Sigmoid colon (tissue), 6 donors: ENCODE measurements at regions not wholly inside any gene's neighbourhood (a gene's known extent, or its start where the extent isn't known, plus 50 kb on each side); places are given as distances from the start of the nearest gene placed in this dataset.

Source experiments
- DNase-seq: peaks from one replicate; pipeline ENCODE4 v3.0.0-alpha.2; 2019
- H3K27ac ChIP-seq, 4 donors: fragments of 200-600 bp; sonication (generic); one replicate each; pipeline ENCODE4 v1.5.1; 2016 to 2019; ENCODE audit warnings: mild to moderate bottlenecking in 1 of 4
- H3K27me3 ChIP-seq, 3 donors: fragments of 200-600 bp; sonication (generic); one replicate each; pipeline ENCODE4 v1.5.1; 2019; ENCODE audit warnings: mild to moderate bottlenecking in 1 of 3
- H3K36me3 ChIP-seq, 4 donors: fragments of 200-600 bp; sonication (generic); one replicate each; pipeline ENCODE4 v1.5.1; 2016 to 2019
- H3K4me1 ChIP-seq, 4 donors: fragments of 200-600 bp; sonication (generic); one replicate each; pipeline ENCODE4 v1.5.1; 2017 to 2019
- H3K4me3 ChIP-seq, 4 donors: fragments of 200-600 bp; sonication (generic); one replicate each; pipeline ENCODE4 v1.5.1; 2017 to 2019; ENCODE audit warnings: mild to moderate bottlenecking in 2 of 4, moderate library complexity in 1 of 4
- H3K9me3 ChIP-seq, 4 donors: fragments of 200-600 bp in 3 of 4; sonication (generic) in 3 of 4; one replicate each; pipeline versions ENCODE4 v1.5.1 to v1.6.1; 2013 to 2019
- EP300 ChIP-seq, 4 donors: sonication (generic); formaldehyde crosslinking; IDR thresholded peaks; one replicate each; pipeline ENCODE4 v1.6.1; 2017; ENCODE audit warnings: antibody characterized with exemption in 4 of 4
- POLR2A ChIP-seq, 2 donors: fragments of 450-650 bp; IDR thresholded peaks; one replicate each; pipeline ENCODE4 v1.6.1; 2016; ENCODE audit warnings: antibody characterized with exemption in 2 of 2, mild to moderate bottlenecking in 2 of 2, moderate library complexity in 2 of 2
- POLR2AphosphoS5 ChIP-seq, 4 donors: sonication (generic); formaldehyde crosslinking; IDR thresholded peaks; one replicate each; pipeline ENCODE4 v1.6.1; 2017; ENCODE audit warnings: antibody characterized with exemption in 4 of 4
- WGBS, 2 donors: extraction: QIAGEN DNeasy Blood & Tissue Kit; methylation state at CpG; one replicate each; pipeline ENCODE4 v1.1.7; 2013; 5-methylcytosine and 5-hydroxymethylcytosine counted together
- intact Hi-C: fragments of 100-400 bp; cut with DNase I; formaldehyde crosslinking; loops from one replicate; pipeline ENCODE4 v1.15.1; 2023
- TF ChIP-seq, protein P1 (sequence below), 4 experiments: fragments of 450-650 bp in 3 of 4; fragments of 200-600 bp in 1 of 4; IDR thresholded peaks; one replicate each; pipeline ENCODE4 v1.5.1; 2016 to 2019; ENCODE audit warnings: antibody characterized with exemption in 4 of 4, mild to moderate bottlenecking in 3 of 4, moderate library complexity in 2 of 4
- donor health status: healthy with polysubstance abuse.
- donor health status: healthy.

GRCh38 chr9:708551-709432, 132.7 kb upstream of the DMRT1 start:
- intact Hi-C loops: no loop called here
- Histone ChIP-seq H3K9me3 (no peaks in the 10 kb centered on the region), H3K27ac (peak overlapping the region; percentile 72 to 90 (median 80)), H3K4me3 (peak overlapping the region; percentile 15 to 45 (median 38)), H3K36me3 (peaks cover 15 to 25% (median 16%) of the 10 kb centered on the region in 4 donors), H3K4me1 (peaks cover 0 to 86% (median 61%) of the 10 kb centered on the region in 4 donors), H3K27me3 (no peaks in the 10 kb centered on the region)
- TF ChIP-seq, protein P1, sequence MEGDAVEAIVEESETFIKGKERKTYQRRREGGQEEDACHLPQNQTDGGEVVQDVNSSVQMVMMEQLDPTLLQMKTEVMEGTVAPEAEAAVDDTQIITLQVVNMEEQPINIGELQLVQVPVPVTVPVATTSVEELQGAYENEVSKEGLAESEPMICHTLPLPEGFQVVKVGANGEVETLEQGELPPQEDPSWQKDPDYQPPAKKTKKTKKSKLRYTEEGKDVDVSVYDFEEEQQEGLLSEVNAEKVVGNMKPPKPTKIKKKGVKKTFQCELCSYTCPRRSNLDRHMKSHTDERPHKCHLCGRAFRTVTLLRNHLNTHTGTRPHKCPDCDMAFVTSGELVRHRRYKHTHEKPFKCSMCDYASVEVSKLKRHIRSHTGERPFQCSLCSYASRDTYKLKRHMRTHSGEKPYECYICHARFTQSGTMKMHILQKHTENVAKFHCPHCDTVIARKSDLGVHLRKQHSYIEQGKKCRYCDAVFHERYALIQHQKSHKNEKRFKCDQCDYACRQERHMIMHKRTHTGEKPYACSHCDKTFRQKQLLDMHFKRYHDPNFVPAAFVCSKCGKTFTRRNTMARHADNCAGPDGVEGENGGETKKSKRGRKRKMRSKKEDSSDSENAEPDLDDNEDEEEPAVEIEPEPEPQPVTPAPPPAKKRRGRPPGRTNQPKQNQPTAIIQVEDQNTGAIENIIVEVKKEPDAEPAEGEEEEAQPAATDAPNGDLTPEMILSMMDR (IDR thresholded peaks at IDR 0.05): no peak
- peak in 2 of 4 donors; percentile 3 to 18 for TF ChIP-seq POLR2AphosphoS5 (IDR thresholded peaks at IDR 0.05)
- WGBS, 2 donors: 64 to 84% methylated on average over 9 of the region's 9 CpGs
- no peak for DNase-seq

DNA sequence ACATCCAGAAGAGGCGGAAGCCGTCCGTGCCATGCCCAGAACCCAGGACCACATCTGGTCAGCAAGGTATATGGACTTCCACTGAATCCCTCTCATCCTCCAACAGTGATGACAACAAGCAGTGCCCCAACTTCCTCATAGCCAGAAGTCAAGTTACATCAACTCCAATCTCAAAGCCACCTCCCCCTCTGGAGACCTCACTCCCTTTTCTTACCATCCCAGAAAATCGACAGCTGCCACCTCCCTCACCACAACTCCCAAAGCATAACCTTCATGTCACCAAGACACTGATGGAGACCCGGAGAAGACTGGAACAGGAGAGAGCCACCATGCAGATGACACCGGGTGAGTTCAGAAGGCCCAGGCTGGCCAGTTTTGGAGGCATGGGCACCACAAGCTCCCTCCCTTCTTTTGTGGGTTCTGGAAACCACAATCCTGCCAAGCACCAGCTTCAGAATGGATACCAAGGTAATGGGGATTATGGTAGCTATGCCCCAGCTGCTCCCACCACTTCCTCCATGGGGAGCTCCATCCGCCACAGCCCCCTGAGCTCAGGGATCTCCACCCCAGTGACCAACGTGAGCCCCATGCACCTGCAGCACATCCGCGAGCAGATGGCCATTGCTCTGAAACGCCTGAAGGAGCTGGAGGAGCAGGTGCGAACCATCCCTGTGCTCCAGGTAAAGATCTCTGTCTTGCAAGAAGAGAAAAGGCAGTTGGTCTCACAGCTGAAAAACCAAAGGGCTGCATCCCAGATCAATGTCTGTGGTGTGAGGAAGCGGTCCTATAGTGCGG, 130.3 kb upstream of the DMRT1 start:
- no peak for DNase-seq
- Histone ChIP-seq H3K4me1 (peaks cover 0 to 89% (median 65%) of the 10 kb centered on the region in 4 donors), H3K9me3 (no peaks in the 10 kb centered on the region), H3K27me3 (no peaks in the 10 kb centered on the region), H3K4me3 (no peak overlapping the region), H3K27ac (peak overlapping the region in 3 of 4 donors; percentile 5 to 90 (median 80)), H3K36me3 (peaks cover 15 to 25% (median 16%) of the 10 kb centered on the region in 4 donors)
- TF ChIP-seq, protein P1 (IDR thresholded peaks at IDR 0.05): no peak
- TF ChIP-seq POLR2AphosphoS5 (IDR thresholded peaks at IDR 0.05) (no peak), EP300 (IDR thresholded peaks at IDR 0.05) (no peak), POLR2A (IDR thresholded peaks at IDR 0.05) (no peak)
- 83 to 93% methylated on average over 14 of the region's 14 CpGs for WGBS, 2 donors
- intact Hi-C loops: no loop called here

DNA sequence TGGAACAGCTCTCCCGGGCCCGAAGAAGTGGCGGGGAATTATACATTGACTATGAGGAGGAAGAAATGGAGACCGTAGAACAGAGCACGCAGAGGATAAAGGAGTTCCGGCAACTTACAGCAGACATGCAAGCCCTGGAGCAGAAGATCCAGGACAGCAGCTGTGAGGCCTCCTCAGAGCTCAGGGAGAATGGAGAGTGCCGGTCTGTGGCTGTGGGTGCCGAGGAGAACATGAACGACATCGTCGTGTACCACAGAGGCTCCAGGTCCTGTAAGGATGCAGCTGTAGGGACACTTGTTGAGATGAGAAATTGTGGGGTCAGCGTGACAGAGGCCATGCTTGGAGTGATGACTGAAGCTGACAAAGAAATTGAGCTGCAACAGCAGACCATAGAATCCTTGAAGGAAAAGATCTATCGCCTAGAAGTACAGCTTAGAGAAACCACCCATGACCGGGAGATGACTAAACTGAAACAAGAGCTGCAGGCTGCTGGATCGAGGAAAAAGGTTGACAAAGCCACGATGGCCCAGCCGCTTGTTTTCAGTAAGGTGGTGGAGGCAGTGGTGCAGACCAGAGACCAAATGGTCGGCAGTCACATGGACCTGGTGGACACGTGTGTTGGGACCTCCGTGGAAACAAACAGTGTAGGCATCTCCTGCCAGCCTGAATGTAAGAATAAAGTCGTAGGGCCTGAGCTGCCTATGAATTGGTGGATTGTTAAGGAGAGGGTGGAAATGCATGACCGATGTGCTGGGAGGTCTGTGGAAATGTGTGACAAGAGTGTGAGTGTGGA, 129.5 kb upstream of the DMRT1 start:
- Histone ChIP-seq H3K27ac (peak overlapping the region in 3 of 4 donors; percentile 75 to 90 (median 79)), H3K9me3 (no peaks in the 10 kb centered on the region), H3K27me3 (no peaks in the 10 kb centered on the region), H3K4me3 (no peak overlapping the region), H3K36me3 (peaks cover 15 to 25% (median 16%) of the 10 kb centered on the region in 4 donors), H3K4me1 (peaks cover 0 to 88% (median 69%) of the 10 kb centered on the region in 4 donors)
- intact Hi-C loops: no loop called here
- no peak for TF ChIP-seq POLR2A (IDR thresholded peaks at IDR 0.05)
- TF ChIP-seq EP300 (IDR thresholded peaks at IDR 0.05): no peak
- TF ChIP-seq POLR2AphosphoS5 (IDR thresholded peaks at IDR 0.05): no peak
- TF ChIP-seq, protein P1 (IDR thresholded peaks at IDR 0.05): no peak
- 93 to 95% methylated on average over 22 of the region's 22 CpGs for WGBS, 2 donors
- DNase-seq: no peak

DNA sequence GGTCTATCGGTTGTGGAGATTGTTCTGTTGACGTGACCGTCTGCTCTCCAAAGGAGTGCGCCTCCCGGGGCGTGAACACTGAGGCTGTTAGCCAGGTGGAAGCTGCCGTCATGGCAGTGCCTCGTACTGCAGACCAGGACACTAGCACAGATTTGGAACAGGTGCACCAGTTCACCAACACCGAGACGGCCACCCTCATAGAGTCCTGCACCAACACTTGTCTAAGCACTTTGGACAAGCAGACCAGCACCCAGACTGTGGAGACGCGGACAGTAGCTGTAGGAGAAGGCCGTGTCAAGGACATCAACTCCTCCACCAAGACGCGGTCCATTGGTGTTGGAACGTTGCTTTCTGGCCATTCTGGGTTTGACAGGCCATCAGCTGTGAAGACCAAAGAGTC, 128.9 kb upstream of the DMRT1 start:
- TF ChIP-seq, protein P1 (IDR thresholded peaks at IDR 0.05): no peak
- TF ChIP-seq POLR2AphosphoS5 (IDR thresholded peaks at IDR 0.05) (no peak), EP300 (IDR thresholded peaks at IDR 0.05) (no peak), POLR2A (IDR thresholded peaks at IDR 0.05) (no peak)
- Histone ChIP-seq H3K27ac (peak overlapping the region; percentile 75 to 90 (median 81)), H3K9me3 (no peaks in the 10 kb centered on the region), H3K4me1 (peaks cover 0 to 92% (median 75%) of the 10 kb centered on the region in 4 donors), H3K36me3 (peaks cover 15 to 25% (median 16%) of the 10 kb centered on the region in 4 donors), H3K4me3 (peak overlapping the region in 1 of 4 donors; percentile 3), H3K27me3 (no peaks in the 10 kb centered on the region)
- 94% methylated on average over 16 of the region's 16 CpGs for WGBS, 2 donors
- DNase-seq: no peak
- intact Hi-C loops: no loop called here
